GM12878 (cell line): ENCODE measurements at regions not wholly inside any gene's neighbourhood (a gene's known extent, or its start where the extent isn't known, plus 50 kb on each side); places are given as distances from the start of the nearest gene placed in this dataset.

ENCODE experiments used
- ATAC-seq: fragments of 200-7000 bp; cut with Tn5 transposase; 3 replicates; pipeline ENCODE4 v1.9.1; 2020; ENCODE audit warnings: mild to moderate bottlenecking, moderate library complexity
- BruUV-seq: library from RNA; stranded (reverse); fragments of 400-500 nt; replicated peaks from 2 replicates; lab custom pipeline; 2021; lab: Mats Ljungman, UMichigan
- CTCF ChIA-PET: fragments of 300-600 bp; sonication (Branson Sonifier 250); formaldehyde crosslinking; extraction: SDS; loops from one replicate; lab custom pipeline; 2021; ENCODE audit warnings: inconsistent platforms; lab: Yijun Ruan, JAX
- POLR2A ChIA-PET: fragments of 350-600 bp; formaldehyde crosslinking; extraction: SDS; loops from one replicate; lab custom pipeline; 2021; ENCODE audit warnings: inconsistent platforms; lab: Charles Lee
- RAD21 ChIA-PET: fragments of 300-600 bp; sonication (Branson Sonifier 250); formaldehyde crosslinking; loops from one replicate; lab custom pipeline; 2023; ENCODE audit warnings: antibody characterized with exemption; ENCODE audit not compliant: unreplicated experiment; lab: Charles Lee
- SMC1A ChIA-PET: fragments of 300-600 bp; sonication (Branson Sonifier 250); formaldehyde crosslinking; loops from one replicate; lab custom pipeline; 2023; ENCODE audit not compliant: unreplicated experiment, uncharacterized antibody; lab: Charles Lee
- DNase-seq: peaks from one replicate; pipeline ENCODE4 v3.0.0-alpha.2; 2011; ENCODE audit warnings: low read depth, low spot score
- FAIRE-seq: peaks from 3 replicates; lab custom pipeline; 2011; peaks lifted over from hg19 to GRCh38; lab: Jason Lieb, UNC
- H2AFZ ChIP-seq: 2 replicates; pipeline ENCODE4 v1.6.0; 2011; ENCODE audit warnings: low read depth, low read length, control low read depth; ENCODE audit not compliant: control insufficient read depth
- H3K27ac ChIP-seq: 2 replicates; pipeline ENCODE4 v1.5.1; 2011; ENCODE audit warnings: control low read depth; ENCODE audit not compliant: control insufficient read depth, insufficient read depth
- H3K27me3 ChIP-seq, 2 experiments: replicated peaks in 1 of 2; 2 replicates each; pipeline versions ENCODE4 v1.6.0 to v1.6.1; 2011; ENCODE audit warnings: low read length in 1 of 2; ENCODE audit not compliant: control insufficient read depth in 2 of 2, insufficient read depth in 2 of 2
- H3K36me3 ChIP-seq, 2 experiments: 2 replicates each; pipeline ENCODE4 v1.5.1; 2011; ENCODE audit warnings: low read length in 1 of 2; ENCODE audit not compliant: control insufficient read depth in 2 of 2, insufficient read depth in 2 of 2
- H3K4me1 ChIP-seq: 2 replicates; pipeline ENCODE4 v1.6.1; 2011; ENCODE audit warnings: mild to moderate bottlenecking, low read length, moderate library complexity, mixed read lengths; ENCODE audit not compliant: control insufficient read depth, insufficient read depth
- H3K4me2 ChIP-seq: 2 replicates; pipeline ENCODE4 v1.6.0; 2011; ENCODE audit warnings: control low read depth; ENCODE audit not compliant: control insufficient read depth, insufficient read depth
- H3K4me3 ChIP-seq: fragments of 200-600 bp; sonication (generic); 2 replicates; pipeline ENCODE4 v1.5.1; 2016
- H3K79me2 ChIP-seq: 2 replicates; pipeline ENCODE4 v1.6.0; 2011; ENCODE audit warnings: low read length; ENCODE audit not compliant: control insufficient read depth, insufficient read depth
- H3K9ac ChIP-seq: 2 replicates; pipeline ENCODE4 v1.8.0; 2011; ENCODE audit warnings: low read length, control low read depth, mixed read lengths; ENCODE audit not compliant: control insufficient read depth, insufficient read depth
- H3K9me3 ChIP-seq: replicated peaks from 3 replicates; pipeline ENCODE4 v1.5.1; 2011; ENCODE audit warnings: mild to moderate bottlenecking, low read length; ENCODE audit not compliant: control insufficient read depth, insufficient read depth
- H4K20me1 ChIP-seq: 2 replicates; pipeline ENCODE4 v1.6.0; 2011; ENCODE audit not compliant: control insufficient read depth, insufficient read depth
- ATF3 ChIP-seq: IDR thresholded peaks from 2 replicates; pipeline ENCODE4 v1.6.1; 2011; ENCODE audit warnings: low read depth, mild to moderate bottlenecking, low read length, moderate library complexity, borderline replicate concordance; ENCODE audit errors: extremely low read depth
- ATF7 ChIP-seq: fragments of 450-650 bp; IDR thresholded peaks from 2 replicates; pipeline ENCODE4 v1.6.1; 2016; ENCODE audit warnings: low read depth, mild to moderate bottlenecking
- CREB1 ChIP-seq: IDR thresholded peaks from 2 replicates; pipeline ENCODE4 v1.6.1; 2012; ENCODE audit warnings: low read depth, mild to moderate bottlenecking, inconsistent platforms
- FOXK2 ChIP-seq: fragments of 450-650 bp; IDR thresholded peaks from 2 replicates; pipeline ENCODE4 v1.6.1; 2017; ENCODE audit warnings: mild to moderate bottlenecking, moderate library complexity
- HDAC2 ChIP-seq: fragments of 200-600 bp; sonication (generic); IDR thresholded peaks from 2 replicates; pipeline ENCODE4 v1.6.1; 2017
- KDM1A ChIP-seq: fragments of 200-600 bp; sonication (generic); IDR thresholded peaks from 2 replicates; pipeline ENCODE4 v1.6.1; 2016; ENCODE audit warnings: borderline replicate concordance
- MTA2 ChIP-seq: fragments of 450-650 bp; IDR thresholded peaks from 2 replicates; pipeline ENCODE4 v1.6.1; 2016; ENCODE audit warnings: low read depth, mild to moderate bottlenecking, moderate library complexity
- NR2C2 ChIP-seq: IDR thresholded peaks from 2 replicates; pipeline ENCODE4 v1.6.1; 2011; ENCODE audit warnings: borderline replicate concordance, low read depth; ENCODE audit not compliant: control insufficient read depth, insufficient read length
- RB1 ChIP-seq: fragments of 450-650 bp; formaldehyde crosslinking; IDR thresholded peaks from 2 replicates; pipeline ENCODE4 v1.6.1; 2017; ENCODE audit warnings: mild to moderate bottlenecking, borderline replicate concordance
- TCF3 ChIP-seq: IDR thresholded peaks from 2 replicates; pipeline ENCODE4 v1.6.1; 2012; ENCODE audit warnings: low read depth, mild to moderate bottlenecking, low read length, borderline replicate concordance; ENCODE audit not compliant: insufficient read depth
- ZNF207 ChIP-seq: fragments of 450-650 bp; IDR thresholded peaks from 2 replicates; pipeline ENCODE4 v1.6.1; 2014; ENCODE audit warnings: antibody characterized with exemption, mild to moderate bottlenecking, borderline replicate concordance
- ZNF622 ChIP-seq: fragments of 450-650 bp; IDR thresholded peaks from 2 replicates; pipeline ENCODE4 v1.6.1; 2017; ENCODE audit warnings: mild to moderate bottlenecking, inconsistent platforms
- WGBS: methylation state at CpG from one replicate; pipeline ENCODE4 v1.1.6; 2016; ENCODE audit warnings: low lambda C conversion rate; ENCODE audit not compliant: insufficient replicate concordance, insufficient coverage; ENCODE audit errors: missing lambda C conversion rate; 5-methylcytosine and 5-hydroxymethylcytosine counted together
- in situ Hi-C: fragments of 300-500 bp; cut with MboI; formaldehyde crosslinking; loops from 9 replicates; pipeline ENCODE4 v1.14.3; 2018; ENCODE audit warnings: mixed read lengths
- intact Hi-C: fragments of 100-400 bp; cut with micrococcal nuclease; formaldehyde crosslinking; loops from one replicate; pipeline ENCODE4 v1.14.2; 2022; ENCODE audit not compliant: unreplicated experiment
- TF ChIP-seq, protein P1 (sequence below): fragments of 450-650 bp; IDR thresholded peaks from 2 replicates; pipeline ENCODE4 v1.6.1; 2017; ENCODE audit warnings: mild to moderate bottlenecking, low read depth, inconsistent platforms; ENCODE audit not compliant: poor library complexity, severe bottlenecking
- TF ChIP-seq, protein P2 (sequence below): fragments of 450-650 bp; IDR thresholded peaks from 2 replicates; pipeline ENCODE4 v1.6.1; 2017; ENCODE audit warnings: low read depth, mild to moderate bottlenecking, moderate library complexity

- H3K79me2 ChIP-seq: no peaks in the 10 kb centered on the region
- FAIRE-seq: no peak
- POLR2A ChIA-PET: no interaction called here
- no peaks in the 10 kb centered on the region for H4K20me1 ChIP-seq
- no peaks in the 10 kb centered on the region for H3K36me3 ChIP-seq
- intact Hi-C loops (no loop called here), in situ Hi-C loops (no loop called here)
- H3K4me1 ChIP-seq: no peaks in the 10 kb centered on the region
- DNase-seq: no peak
- no peak overlapping the region for H3K9ac ChIP-seq
- BruUV-seq: no TSS peak
- no peaks in the 10 kb centered on the region for H3K9me3 ChIP-seq
- no peak overlapping the region for H3K27ac ChIP-seq
- SMC1A ChIA-PET: interaction anchor here (0.7 to 4.7 kb wide), 4 partner anchors 10 to 25 kb away, joined by 3 to 18 read pairs (median 4); no protein-coding TSS in a partner anchor
- no peak overlapping the region for H3K4me2 ChIP-seq
- WGBS: 3% methylated on average over 4 of the region's 4 CpGs
- CTCF ChIA-PET: interaction anchor here (1.3 to 1.8 kb wide), 4 partner anchors 10 to 68 kb away, joined by 3 to 7 read pairs (median 4); no protein-coding TSS in a partner anchor
- RAD21 ChIA-PET: interaction anchor here (1.4 kb wide), 1 partner anchor 188 kb away, joined by 3 read pairs; no protein-coding TSS in a partner anchor
- H3K27me3 ChIP-seq: no peaks in the 10 kb centered on the region; a peak in 1 of 4 replicates
- H3K4me3 ChIP-seq: no peak overlapping the region
- ATAC-seq: no peak
- TF ChIP-seq, protein P1, sequence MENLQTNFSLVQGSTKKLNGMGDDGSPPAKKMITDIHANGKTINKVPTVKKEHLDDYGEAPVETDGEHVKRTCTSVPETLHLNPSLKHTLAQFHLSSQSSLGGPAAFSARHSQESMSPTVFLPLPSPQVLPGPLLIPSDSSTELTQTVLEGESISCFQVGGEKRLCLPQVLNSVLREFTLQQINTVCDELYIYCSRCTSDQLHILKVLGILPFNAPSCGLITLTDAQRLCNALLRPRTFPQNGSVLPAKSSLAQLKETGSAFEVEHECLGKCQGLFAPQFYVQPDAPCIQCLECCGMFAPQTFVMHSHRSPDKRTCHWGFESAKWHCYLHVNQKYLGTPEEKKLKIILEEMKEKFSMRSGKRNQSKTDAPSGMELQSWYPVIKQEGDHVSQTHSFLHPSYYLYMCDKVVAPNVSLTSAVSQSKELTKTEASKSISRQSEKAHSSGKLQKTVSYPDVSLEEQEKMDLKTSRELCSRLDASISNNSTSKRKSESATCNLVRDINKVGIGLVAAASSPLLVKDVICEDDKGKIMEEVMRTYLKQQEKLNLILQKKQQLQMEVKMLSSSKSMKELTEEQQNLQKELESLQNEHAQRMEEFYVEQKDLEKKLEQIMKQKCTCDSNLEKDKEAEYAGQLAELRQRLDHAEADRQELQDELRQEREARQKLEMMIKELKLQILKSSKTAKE: no peak
- no peak for TF ChIP-seq RB1
- no peak overlapping the region for H2AFZ ChIP-seq
These were observed 105.7 kb upstream of the GPR141 start for GRCh38 chr7:37577901-37578300.

DNA sequence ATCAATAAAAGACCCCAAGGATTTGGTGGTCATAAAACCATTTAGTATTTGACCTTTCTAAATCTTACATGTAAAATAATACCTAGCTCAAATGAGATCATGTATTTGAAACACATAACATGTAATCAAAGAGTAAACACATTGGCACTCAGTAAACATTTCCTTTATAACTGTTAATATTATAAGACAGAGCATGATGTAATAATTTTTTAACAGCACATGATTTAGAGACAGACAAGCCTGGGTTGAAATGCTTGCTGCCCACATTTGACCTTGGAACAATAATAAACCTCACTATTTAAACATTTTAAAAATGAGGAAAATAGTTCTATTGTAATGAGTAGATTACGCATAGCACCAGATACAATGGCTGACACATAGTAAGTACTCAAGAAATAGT is 105.2 kb upstream of the GPR141 start:
- no peaks in the 10 kb centered on the region for H3K79me2 ChIP-seq
- H3K9ac ChIP-seq: no peak overlapping the region
- no peaks in the 10 kb centered on the region; a peak in 1 of 4 replicates for H3K27me3 ChIP-seq
- no peak overlapping the region for H3K4me2 ChIP-seq
- in situ Hi-C loops: no loop called here
- ChIA-PET CTCF (interaction anchor here (1.3 to 1.8 kb wide), 4 partner anchors 10 to 68 kb away, joined by 3 to 7 read pairs (median 4); no protein-coding TSS in a partner anchor), SMC1A (interaction anchor here (0.9 to 4.7 kb wide), 6 partner anchors 7 to 273 kb away, joined by 3 to 18 read pairs (median 4); no protein-coding TSS in a partner anchor), POLR2A (interaction anchor here (0.5 kb wide), 1 partner anchor 879 kb away, joined by 5 read pairs; no protein-coding TSS in a partner anchor), RAD21 (interaction anchor here (1.4 kb wide), 1 partner anchor 188 kb away, joined by 3 read pairs; no protein-coding TSS in a partner anchor)
- H4K20me1 ChIP-seq: no peaks in the 10 kb centered on the region
- no peak for FAIRE-seq
- 93% methylated on average over 1 of the region's 1 CpG for WGBS
- intact Hi-C loops: no loop called here
- H3K4me3 ChIP-seq: no peak overlapping the region
- no peaks in the 10 kb centered on the region for H3K9me3 ChIP-seq
- no peak overlapping the region for H3K27ac ChIP-seq
- H3K36me3 ChIP-seq: no peaks in the 10 kb centered on the region
- no peak for ATAC-seq
- H2AFZ ChIP-seq: no peak overlapping the region
- DNase-seq: no peak
- H3K4me1 ChIP-seq: no peaks in the 10 kb centered on the region
- BruUV-seq: no TSS peak
- TF ChIP-seq TCF3 (no peak), ZNF622 (no peak), CREB1 (no peak), KDM1A (no peak), ATF7 (no peak), FOXK2 (no peak), NR2C2 (no peak), ATF3 (no peak), HDAC2 (no peak), MTA2 (no peak), ZNF207 (no peak)
- TF ChIP-seq, protein P2, sequence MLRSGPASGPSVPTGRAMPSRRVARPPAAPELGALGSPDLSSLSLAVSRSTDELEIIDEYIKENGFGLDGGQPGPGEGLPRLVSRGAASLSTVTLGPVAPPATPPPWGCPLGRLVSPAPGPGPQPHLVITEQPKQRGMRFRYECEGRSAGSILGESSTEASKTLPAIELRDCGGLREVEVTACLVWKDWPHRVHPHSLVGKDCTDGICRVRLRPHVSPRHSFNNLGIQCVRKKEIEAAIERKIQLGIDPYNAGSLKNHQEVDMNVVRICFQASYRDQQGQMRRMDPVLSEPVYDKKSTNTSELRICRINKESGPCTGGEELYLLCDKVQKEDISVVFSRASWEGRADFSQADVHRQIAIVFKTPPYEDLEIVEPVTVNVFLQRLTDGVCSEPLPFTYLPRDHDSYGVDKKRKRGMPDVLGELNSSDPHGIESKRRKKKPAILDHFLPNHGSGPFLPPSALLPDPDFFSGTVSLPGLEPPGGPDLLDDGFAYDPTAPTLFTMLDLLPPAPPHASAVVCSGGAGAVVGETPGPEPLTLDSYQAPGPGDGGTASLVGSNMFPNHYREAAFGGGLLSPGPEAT: no peak
